ENCODE measurements at regions not wholly inside any gene's neighbourhood (a gene's known extent, or its start where the extent isn't known, plus 50 kb on each side); places are given as distances from the start of the nearest gene placed in this dataset.
A peak's percentile ranks its signal among the peaks of the same experiment; 100 is the strongest.
"Not testable (repeated sequence)": the region's sequence is repeated elsewhere in the genome, so short reads cannot be mapped to it uniquely, and the experiment has no call there.

- no peak overlapping the region for H3K4me3 Mint-ChIP-seq
- H3K27me3 Mint-ChIP-seq: no peaks in the 10 kb centered on the region
- DNase-seq: no peak
- H3K4me1 Mint-ChIP-seq: peaks cover 25% of the 10 kb centered on the region
- H3K27ac Mint-ChIP-seq: no peak overlapping the region
- POLR2A ChIA-PET: no interaction called here
- CTCF ChIA-PET: no interaction called here
- H3K36me3 Mint-ChIP-seq (ENCODE audit: low read depth): peaks cover 3% of the 10 kb centered on the region
- H3K9me3 Mint-ChIP-seq: no peaks in the 10 kb centered on the region
Observed at GRCh38 chr6:144660561-144661115, 375.5 kb downstream of the UTRN start.

GRCh38 chr6:144661116-144661806, 376.1 kb downstream of the UTRN start:
- no peak overlapping the region for H3K27ac Mint-ChIP-seq
- no peak overlapping the region for H3K4me3 Mint-ChIP-seq
- ChIA-PET CTCF (interaction anchor here (0.6 kb wide), 1 partner anchor 375 kb away, joined by 4 read pairs; no protein-coding TSS in a partner anchor), POLR2A (no interaction called here)
- no peaks in the 10 kb centered on the region for H3K9me3 Mint-ChIP-seq
- H3K4me1 Mint-ChIP-seq: peaks cover 29% of the 10 kb centered on the region
- H3K27me3 Mint-ChIP-seq: no peaks in the 10 kb centered on the region
- H3K36me3 Mint-ChIP-seq (ENCODE audit: low read depth): peaks cover 3% of the 10 kb centered on the region
- no peak for DNase-seq

- no peaks in the 10 kb centered on the region for H3K27me3 Mint-ChIP-seq
- CTCF ChIA-PET: no interaction called here
- POLR2A ChIA-PET: no interaction called here
Observed at GRCh38 chr6:144662812-144663365, 377.8 kb downstream of the UTRN start.

GRCh38 chr6:144664281-144664680, 379.1 kb downstream of the UTRN start:
- CTCF ChIA-PET: no interaction called here

More at GRCh38 chr6:144662812-144663365, 377.8 kb downstream of the UTRN start:
- no peak overlapping the region for H3K27ac Mint-ChIP-seq
- DNase-seq: no peak
- H3K4me1 Mint-ChIP-seq: peaks cover 37% of the 10 kb centered on the region
- H3K36me3 Mint-ChIP-seq (ENCODE audit: low read depth): peaks cover 13% of the 10 kb centered on the region
- H3K9me3 Mint-ChIP-seq: no peaks in the 10 kb centered on the region
- no peak overlapping the region for H3K4me3 Mint-ChIP-seq

GRCh38 chr6:144664947-144665346, 379.8 kb downstream of the UTRN start:
- POLR2A ChIA-PET: no interaction called here
- CTCF ChIA-PET: no interaction called here
- Mint-ChIP-seq H3K4me3 (no peak overlapping the region), H3K9me3 (peaks cover 3% of the 10 kb centered on the region), H3K4me1 (peaks cover 25% of the 10 kb centered on the region), H3K27ac (no peak overlapping the region), H3K27me3 (no peaks in the 10 kb centered on the region), H3K36me3 (ENCODE audit: low read depth) (peaks cover 18% of the 10 kb centered on the region)
- DNase-seq: no peak

More at GRCh38 chr6:144664281-144664680, 379.1 kb downstream of the UTRN start:
- Mint-ChIP-seq H3K27me3 (no peaks in the 10 kb centered on the region), H3K36me3 (ENCODE audit: low read depth) (peaks cover 17% of the 10 kb centered on the region), H3K9me3 (no peaks in the 10 kb centered on the region), H3K4me3 (no peak overlapping the region), H3K4me1 (peaks cover 31% of the 10 kb centered on the region), H3K27ac (no peak overlapping the region)
- POLR2A ChIA-PET: no interaction called here
- no peak for DNase-seq

GRCh38 chr6:144665932-144666450, 380.9 kb downstream of the UTRN start:
- peaks cover 12% of the 10 kb centered on the region for H3K9me3 Mint-ChIP-seq
- DNase-seq: no peak
- H3K36me3 Mint-ChIP-seq (ENCODE audit: low read depth): peaks cover 29% of the 10 kb centered on the region
- peaks cover 26% of the 10 kb centered on the region for H3K4me1 Mint-ChIP-seq
- POLR2A ChIA-PET: no interaction called here
- H3K4me3 Mint-ChIP-seq: no peak overlapping the region
- CTCF ChIA-PET: no interaction called here
- H3K27ac Mint-ChIP-seq: no peak overlapping the region
- H3K27me3 Mint-ChIP-seq: no peaks in the 10 kb centered on the region

- no peak overlapping the region for H3K27ac Mint-ChIP-seq
- H3K4me1 Mint-ChIP-seq: peaks cover 34% of the 10 kb centered on the region
- H3K27me3 Mint-ChIP-seq: no peaks in the 10 kb centered on the region
- ChIA-PET POLR2A (no interaction called here), CTCF (no interaction called here)
- H3K36me3 Mint-ChIP-seq (ENCODE audit: low read depth): peaks cover 36% of the 10 kb centered on the region
- DNase-seq: no peak
- H3K4me3 Mint-ChIP-seq: no peak overlapping the region
- peaks cover 15% of the 10 kb centered on the region for H3K9me3 Mint-ChIP-seq
Observed at GRCh38 chr6:144666781-144667180, 381.6 kb downstream of the UTRN start.

- H3K36me3 Mint-ChIP-seq (ENCODE audit: low read depth): peaks cover 46% of the 10 kb centered on the region
- no peak for DNase-seq
- POLR2A ChIA-PET: interaction anchor here (0.6 kb wide), 1 partner anchor 759 kb away, joined by 3 read pairs; no protein-coding TSS in a partner anchor
Observed at GRCh38 chr6:144667532-144668503, 382.7 kb downstream of the UTRN start.

GRCh38 chr6:144670259-144670658, 385.1 kb downstream of the UTRN start:
- H3K4me1 Mint-ChIP-seq: peaks cover 57% of the 10 kb centered on the region
- CTCF ChIA-PET, H3K27me3 Mint-ChIP-seq, DNase-seq, H3K4me3 Mint-ChIP-seq, H3K27ac Mint-ChIP-seq, POLR2A ChIA-PET: not testable (repeated sequence)
- H3K36me3 Mint-ChIP-seq (ENCODE audit: low read depth): peaks cover 68% of the 10 kb centered on the region
- H3K9me3 Mint-ChIP-seq: peaks cover 34% of the 10 kb centered on the region

More at GRCh38 chr6:144667532-144668503, 382.7 kb downstream of the UTRN start:
- Mint-ChIP-seq H3K9me3 (peaks cover 23% of the 10 kb centered on the region), H3K27ac (no peak overlapping the region), H3K4me1 (peaks cover 43% of the 10 kb centered on the region), H3K4me3 (no peak overlapping the region), H3K27me3 (no peaks in the 10 kb centered on the region)
- CTCF ChIA-PET: interaction anchor here (1.2 kb wide), 1 partner anchor 8 kb away, joined by 3 read pairs; no protein-coding TSS in a partner anchor

- peaks cover 40% of the 10 kb centered on the region for H3K9me3 Mint-ChIP-seq
- peaks cover 69% of the 10 kb centered on the region for H3K36me3 Mint-ChIP-seq (ENCODE audit: low read depth)
- H3K4me1 Mint-ChIP-seq: peaks cover 43% of the 10 kb centered on the region
- ChIA-PET POLR2A (no interaction called here), CTCF (interaction anchor here (0.6 to 1.2 kb wide), 2 partner anchors 20 to 55 kb away, joined by 3 read pairs; no protein-coding TSS in a partner anchor)
- H3K27me3 Mint-ChIP-seq: no peaks in the 10 kb centered on the region
- H3K27ac Mint-ChIP-seq: no peak overlapping the region
- H3K4me3 Mint-ChIP-seq: no peak overlapping the region
- no peak for DNase-seq
Observed at GRCh38 chr6:144673807-144674206, 388.7 kb downstream of the UTRN start.

- POLR2A ChIA-PET: interaction anchor here (0.9 kb wide), 1 partner anchor 16 kb away, joined by 3 read pairs; no protein-coding TSS in a partner anchor
- H3K36me3 Mint-ChIP-seq (ENCODE audit: low read depth): peaks cover 64% of the 10 kb centered on the region
- peak overlapping the region; percentile 47 for H3K27ac Mint-ChIP-seq
Observed at GRCh38 chr6:144675231-144675861, 390.2 kb downstream of the UTRN start.

GRCh38 chr6:144676310-144676709, 391.2 kb downstream of the UTRN start:
- H3K27me3 Mint-ChIP-seq, POLR2A ChIA-PET, DNase-seq, H3K4me3 Mint-ChIP-seq, CTCF ChIA-PET, H3K27ac Mint-ChIP-seq: not testable (repeated sequence)
- peaks cover 35% of the 10 kb centered on the region for H3K4me1 Mint-ChIP-seq
- H3K9me3 Mint-ChIP-seq: peaks cover 27% of the 10 kb centered on the region
- peaks cover 62% of the 10 kb centered on the region for H3K36me3 Mint-ChIP-seq (ENCODE audit: low read depth)

More at GRCh38 chr6:144675231-144675861, 390.2 kb downstream of the UTRN start:
- CTCF ChIA-PET: no interaction called here
- DNase-seq: peak; percentile 40
- Mint-ChIP-seq H3K9me3 (peaks cover 33% of the 10 kb centered on the region), H3K4me3 (no peak overlapping the region), H3K4me1 (peaks cover 43% of the 10 kb centered on the region), H3K27me3 (no peaks in the 10 kb centered on the region)

Data from activated CD4-positive, alpha-beta memory T cell treated with anti-CD3 and anti-CD28 coated beads, Interleukin-2, amount 10 ng/mL, durations not matched to agents 7 days and 5 days (primary cell).